ENCODE measurements at regions not wholly inside any gene's neighbourhood (a gene's known extent, or its start where the extent isn't known, plus 50 kb on each side); places are given as distances from the start of the nearest gene placed in this dataset.

DNA sequence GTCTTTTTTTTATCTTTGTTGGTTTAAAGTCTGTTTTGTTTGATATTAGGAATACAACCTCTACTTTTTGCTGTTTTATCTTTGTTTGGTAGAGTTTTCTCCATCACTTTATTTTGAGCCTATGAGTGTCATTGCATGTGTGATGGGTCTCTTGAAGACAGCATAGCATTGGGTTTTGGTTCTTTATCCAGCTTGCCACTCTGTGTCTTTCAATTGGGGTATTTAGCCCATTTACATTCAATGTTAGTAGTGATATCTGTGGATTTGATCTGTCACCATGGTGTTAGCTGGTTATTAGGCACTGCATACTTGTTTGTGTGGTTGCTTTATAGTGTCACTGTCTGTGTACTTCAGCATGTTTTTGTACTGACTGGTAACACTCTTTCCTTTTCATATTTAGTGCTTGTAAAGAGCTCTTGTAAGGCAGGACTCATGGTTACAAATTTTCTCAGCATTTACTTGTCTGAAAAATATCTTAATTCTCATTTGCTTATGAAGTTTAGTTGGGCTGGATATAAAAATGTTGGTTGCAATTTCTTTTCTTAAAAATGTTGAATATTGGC, 845.5 kb downstream of the TLE4 start:
- no peak for DNase-seq (ENCODE audit: low read depth in 1 of 2, low spot score in 1 of 2)

DNA sequence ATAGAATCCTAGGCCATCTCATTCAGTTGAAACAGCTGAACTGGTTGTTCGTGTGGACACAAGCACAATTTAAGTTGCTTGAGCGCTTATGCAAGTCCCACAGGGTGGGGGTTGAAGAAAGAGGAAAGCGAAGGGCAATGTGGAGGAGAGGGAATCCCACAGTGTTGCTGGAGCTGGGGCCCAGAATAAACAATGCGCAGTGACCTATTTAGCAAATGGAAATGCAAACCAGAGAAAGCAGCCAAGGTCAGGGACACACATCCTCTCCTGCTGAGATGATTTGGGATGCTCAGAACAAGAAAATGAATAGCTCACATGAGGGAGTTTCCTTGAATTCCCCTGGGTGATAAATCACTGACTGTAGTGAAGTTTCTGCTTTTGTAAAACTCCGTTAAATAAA, 838.3 kb downstream of the TLE4 start:
- DNase-seq (ENCODE audit: low read depth in 1 of 2, low spot score in 1 of 2), result no peak

DNA sequence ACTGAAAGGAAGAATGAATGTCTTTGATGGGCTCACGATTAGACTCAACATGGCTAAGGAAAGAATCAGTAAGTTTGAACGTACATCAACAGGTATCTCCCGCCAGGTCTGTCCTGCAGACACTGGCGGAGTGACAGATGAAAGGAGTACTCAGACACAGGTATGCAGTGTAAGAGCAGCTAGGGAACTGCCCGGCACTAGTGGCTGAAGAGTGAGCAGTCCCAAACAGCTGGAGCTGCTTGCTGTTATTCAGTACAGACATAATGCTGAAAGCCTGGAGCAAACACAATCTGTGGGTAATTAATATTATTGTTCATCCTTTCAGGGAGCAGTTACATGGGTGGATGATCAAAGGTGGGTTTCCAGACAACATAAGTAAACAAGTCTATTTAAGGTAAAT, 835.5 kb downstream of the TLE4 start:
- no peak for DNase-seq (ENCODE audit: low read depth in 1 of 2, low spot score in 1 of 2)

DNA sequence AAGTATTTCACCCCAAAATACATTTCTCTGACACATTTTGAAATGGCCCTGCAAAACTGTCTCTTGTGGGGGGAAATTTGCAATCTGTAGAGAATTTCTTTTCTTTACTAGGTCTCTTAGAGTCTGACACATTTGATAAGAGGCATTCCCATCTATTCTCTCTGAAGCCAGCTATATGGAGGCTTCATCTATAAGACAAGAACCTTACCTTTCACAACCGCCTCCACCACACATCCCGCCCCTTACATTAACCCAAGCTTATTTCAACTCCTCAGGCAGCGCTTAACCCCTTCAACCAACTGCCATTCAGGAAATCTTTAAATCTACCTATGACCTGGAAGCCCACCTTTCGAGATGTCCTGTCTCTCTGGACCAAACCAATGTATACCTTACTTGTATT, 829.5 kb downstream of the TLE4 start:
- DNase-seq (ENCODE audit: low read depth in 1 of 2, low spot score in 1 of 2), result no peak

DNA sequence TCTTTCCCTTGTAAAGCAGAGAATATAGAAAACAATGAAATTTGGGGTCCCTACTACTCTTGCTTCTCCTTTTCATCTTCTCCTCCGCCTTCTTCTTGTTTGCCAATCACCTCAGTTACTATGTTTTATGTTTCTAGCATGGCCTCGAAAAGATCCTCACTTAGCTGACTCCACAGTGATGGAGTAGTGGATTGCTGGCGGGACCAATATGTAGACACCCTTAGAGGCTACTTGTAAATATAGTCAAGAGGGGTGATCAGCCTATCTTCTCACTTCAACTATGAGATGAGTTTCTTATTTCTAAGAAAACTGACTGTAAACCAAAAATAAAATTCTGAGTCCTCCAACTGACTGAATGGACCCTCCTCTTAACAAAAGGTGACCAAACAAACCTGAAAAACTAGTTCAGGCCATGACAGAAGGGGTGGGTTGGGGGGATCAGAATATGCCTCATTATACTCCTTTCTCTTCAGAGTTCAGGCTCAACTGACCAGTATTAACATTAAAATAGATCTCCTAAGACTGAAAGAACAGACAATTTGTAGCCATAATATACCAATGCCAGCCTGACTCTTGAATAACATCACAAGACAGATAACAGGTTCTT, 829.0 kb downstream of the TLE4 start:
- no peak for DNase-seq (ENCODE audit: low read depth in 1 of 2, low spot score in 1 of 2)

DNA sequence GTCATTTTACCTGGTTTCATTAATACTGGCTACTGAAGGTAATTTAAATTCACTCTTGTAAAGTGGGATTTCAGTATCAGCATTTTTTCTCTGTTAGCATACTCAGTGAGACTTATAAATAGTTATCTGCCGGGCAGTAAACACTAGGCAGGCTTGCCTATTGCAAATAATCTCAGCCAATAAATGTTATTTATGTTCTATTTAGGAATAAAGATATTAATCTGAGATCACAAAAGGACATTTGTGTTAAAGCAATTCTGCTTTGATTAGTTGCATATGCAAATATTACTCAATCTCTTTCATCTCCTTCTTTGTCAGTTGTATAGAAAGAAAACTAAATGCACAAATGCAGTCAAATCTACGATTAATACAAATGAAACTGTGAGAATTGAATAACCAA, 827.8 kb downstream of the TLE4 start:
- DNase-seq (ENCODE audit: low read depth in 1 of 2, low spot score in 1 of 2), result no peak

DNA sequence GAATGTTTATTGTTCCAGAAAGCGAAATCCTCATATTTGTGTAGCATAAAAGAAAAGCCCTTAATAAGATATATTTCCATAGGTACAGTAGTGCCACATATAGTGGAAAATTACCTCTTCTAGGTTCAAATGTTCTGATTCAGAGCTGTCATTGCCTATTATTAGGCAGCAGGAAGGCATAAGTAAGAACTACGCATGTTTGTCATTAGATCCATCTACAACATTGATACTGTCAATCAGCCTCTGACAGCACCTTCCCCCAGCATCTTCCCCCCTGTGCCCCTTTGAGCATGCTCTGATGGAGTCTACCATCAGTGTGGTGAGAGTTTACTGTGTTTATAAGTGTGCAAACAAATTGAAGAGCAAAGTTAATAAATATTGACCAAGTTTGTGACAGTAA, 816.1 kb downstream of the TLE4 start:
- no peak for DNase-seq (ENCODE audit: low read depth in 1 of 2, low spot score in 1 of 2)

DNA sequence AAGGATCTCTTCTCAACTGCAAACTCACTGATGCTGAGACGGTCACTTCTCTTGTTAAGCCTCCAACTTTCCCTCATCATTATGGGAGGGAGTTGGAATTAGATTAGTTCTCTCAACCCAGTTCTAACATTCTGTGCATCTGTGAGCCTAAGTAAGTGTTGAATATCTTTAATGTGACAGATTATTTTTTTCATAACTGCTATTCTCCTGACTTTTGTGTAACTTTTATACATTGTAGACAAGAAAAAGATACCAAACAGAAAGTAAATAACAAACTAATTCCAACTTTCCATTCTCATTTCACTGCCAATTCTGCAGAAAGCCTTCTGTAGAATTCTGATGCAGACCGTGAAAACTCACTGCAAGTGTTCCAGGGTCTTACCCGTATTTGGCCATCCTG, 813.5 kb downstream of the TLE4 start:
- no peak for DNase-seq (ENCODE audit: low read depth in 1 of 2, low spot score in 1 of 2)

DNA sequence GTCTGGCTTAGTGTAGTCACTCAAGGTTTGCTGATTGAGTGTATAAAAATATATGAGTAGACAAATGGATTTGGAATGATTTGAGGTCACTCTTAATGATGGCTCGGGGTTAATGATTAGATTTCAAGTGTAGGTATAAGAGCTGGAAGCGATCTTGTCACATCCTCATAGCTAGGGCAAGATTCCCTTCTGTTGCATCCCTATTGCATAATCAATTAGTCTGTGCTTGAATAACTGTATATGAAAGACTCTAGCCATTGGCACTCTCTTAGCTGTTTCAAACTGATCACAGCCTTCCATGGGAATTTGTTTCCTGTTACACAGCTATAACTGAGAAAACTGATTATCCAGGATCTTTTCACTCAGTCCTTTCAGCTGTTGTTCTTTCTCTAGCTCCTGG, 811.6 kb downstream of the TLE4 start:
- DNase-seq (ENCODE audit: low read depth in 1 of 2, low spot score in 1 of 2), result no peak

DNA sequence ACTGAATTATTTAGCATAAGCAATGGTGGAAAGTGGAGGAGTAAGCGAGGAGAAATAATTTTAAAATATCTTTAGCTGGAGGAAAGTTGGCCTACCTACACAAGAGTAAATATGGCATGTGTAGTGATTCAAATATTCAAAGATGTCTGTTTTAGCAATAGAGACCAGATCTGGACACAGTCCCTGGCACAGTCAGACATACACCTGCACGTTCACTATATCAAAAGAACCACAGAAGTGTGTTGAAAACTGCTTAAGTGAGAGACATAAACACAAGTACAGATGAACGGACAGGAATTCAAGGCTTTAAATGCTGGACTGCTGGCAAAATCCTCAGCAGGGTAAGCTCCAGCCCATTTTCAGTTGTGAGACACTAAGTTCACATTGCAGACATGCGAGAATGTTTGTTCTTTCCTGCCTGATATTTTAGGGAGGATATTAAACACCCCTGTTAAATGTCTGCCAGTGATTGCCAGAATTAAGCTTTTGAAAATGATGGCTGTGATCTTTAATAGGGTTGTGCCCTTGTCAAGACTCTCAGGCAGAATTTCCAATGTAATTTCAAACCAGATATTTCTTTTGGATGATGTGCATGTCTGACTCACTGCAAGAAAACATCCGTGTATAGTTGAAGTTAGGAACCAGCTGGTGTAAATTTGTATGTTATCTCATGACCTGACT, 810.6 kb downstream of the TLE4 start:
- DNase-seq (ENCODE audit: low read depth in 1 of 2, low spot score in 1 of 2), result no peak

DNA sequence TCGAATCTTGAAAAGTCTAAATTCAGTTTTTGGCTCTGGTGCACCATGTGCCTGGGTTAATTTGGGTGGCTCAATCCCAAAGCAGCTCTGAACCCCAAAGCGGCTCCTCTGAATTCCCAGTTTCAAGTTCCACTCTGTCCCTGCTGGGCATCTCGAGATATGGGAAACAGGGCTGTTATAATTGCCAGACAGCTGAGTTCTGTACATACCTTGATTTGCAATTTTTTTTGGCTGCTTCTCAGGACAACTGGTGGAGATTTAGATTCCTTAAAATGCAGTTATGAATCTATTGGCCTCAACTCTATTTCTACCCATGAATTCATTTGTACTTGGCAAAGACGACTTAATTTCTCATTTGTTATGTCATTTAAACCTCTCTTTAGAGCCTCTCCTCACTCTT, 808.5 kb downstream of the TLE4 start:
- no peak for DNase-seq (ENCODE audit: low read depth in 1 of 2, low spot score in 1 of 2)

DNA sequence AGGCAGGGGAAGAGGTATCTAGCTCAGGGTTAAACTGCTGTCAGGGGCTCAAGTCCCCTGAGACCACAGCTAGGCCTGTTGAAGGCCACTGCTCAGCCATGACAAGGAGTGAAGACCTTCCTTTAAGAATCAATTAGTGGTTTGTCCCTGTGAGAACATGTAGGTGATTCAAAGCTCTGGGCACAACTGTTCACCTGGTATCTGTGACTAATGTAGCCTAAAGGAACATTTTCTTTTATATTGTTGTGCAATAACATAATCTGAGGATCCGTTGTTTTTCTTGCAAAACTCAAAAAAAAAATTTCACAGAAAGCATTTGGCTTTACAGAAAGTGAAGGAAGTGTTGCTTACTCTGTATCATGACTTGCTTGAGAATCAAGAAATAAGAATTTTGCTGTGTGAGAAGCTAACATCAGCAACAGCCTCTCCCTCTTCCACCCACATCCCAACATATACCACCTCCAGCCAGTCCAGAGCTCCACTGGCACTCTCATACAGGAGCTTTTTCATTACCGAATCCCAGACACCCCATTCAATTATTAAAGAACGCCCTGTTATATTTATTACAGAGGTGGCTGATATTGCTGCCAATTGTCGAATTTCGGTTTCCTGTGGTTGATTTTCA, 807.0 kb downstream of the TLE4 start:
- no peak for DNase-seq (ENCODE audit: low read depth in 1 of 2, low spot score in 1 of 2)

DNA sequence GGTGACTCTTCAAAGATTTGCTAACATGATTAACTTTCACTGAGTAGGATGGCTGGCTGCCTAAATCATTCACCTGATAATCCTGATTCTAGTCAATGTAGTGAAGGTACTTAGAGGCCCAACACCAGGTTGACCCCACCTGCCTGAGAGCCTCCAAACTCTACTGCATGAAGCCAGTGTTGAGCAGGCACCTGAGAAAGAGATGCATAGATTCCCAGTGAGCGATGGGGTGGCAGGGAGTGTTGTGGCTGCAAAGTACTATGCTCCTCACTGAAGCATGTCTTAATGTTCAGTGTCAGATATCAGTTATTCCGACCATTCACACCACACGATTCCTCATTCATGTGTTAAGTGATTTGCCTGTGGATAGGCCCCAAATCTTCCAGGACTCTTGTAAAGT, 804.4 kb downstream of the TLE4 start:
- no peak for DNase-seq (ENCODE audit: low read depth in 1 of 2, low spot score in 1 of 2)

DNA sequence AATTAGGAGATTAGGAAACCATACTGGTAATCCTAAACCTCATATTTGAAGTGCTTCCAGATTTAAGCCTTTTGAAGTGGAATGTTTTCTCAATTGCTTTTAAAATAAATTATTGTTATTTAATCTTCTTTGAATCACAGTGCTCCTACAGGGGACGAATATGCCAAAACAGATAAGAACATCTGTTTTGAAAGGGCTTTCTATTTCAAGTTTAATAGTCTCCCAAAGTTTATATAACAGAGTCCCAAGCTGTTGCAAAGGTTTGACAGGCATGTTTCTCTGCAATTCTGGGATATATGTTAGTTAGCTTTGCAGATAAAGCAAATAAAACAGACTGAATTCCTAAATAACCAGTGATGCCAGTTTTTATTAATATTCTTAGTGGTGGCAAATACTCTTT, 803.7 kb downstream of the TLE4 start:
- no peak for DNase-seq (ENCODE audit: low read depth in 1 of 2, low spot score in 1 of 2)

DNA sequence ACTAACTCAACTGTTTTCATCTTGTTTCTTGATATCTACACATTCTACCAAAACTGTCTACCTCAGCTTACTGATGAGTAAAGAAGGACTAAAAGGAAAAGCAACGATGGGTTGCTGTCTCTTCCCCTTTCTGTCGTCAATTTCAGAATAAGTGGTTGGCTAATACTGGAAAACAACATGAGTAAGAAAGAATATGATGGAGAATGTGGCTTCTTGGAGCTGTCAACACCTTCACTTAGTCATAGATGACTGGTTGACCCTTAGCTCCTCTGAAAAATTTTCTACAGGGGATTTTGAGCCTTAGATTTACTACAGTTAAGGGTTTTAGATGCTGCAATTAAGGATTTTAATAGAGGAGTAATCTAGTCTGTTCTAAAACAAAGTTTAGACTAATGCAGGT, 797.9 kb downstream of the TLE4 start:
- no peak for DNase-seq (ENCODE audit: low read depth in 1 of 2, low spot score in 1 of 2)

DNA sequence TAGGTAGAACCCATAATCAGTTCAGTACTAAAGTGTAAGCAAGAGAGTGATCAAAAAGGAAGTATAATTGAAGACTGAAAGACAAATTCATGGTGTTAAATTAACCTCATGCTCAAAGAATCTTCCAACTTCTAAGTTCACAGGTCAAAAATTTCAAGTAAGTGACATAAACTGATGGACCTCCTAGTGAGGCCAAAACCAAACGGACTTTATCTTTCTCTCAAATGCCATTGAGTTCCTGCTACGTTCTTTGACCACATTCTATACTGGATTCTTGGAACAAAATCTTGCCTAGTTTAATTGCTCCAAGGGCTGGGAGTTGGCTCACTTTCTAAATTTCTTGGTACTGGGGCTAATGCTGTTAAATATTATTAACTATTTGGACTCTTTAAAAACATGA, 794.9 kb downstream of the TLE4 start:
- DNase-seq (ENCODE audit: low read depth in 1 of 2, low spot score in 1 of 2), result no peak

DNA sequence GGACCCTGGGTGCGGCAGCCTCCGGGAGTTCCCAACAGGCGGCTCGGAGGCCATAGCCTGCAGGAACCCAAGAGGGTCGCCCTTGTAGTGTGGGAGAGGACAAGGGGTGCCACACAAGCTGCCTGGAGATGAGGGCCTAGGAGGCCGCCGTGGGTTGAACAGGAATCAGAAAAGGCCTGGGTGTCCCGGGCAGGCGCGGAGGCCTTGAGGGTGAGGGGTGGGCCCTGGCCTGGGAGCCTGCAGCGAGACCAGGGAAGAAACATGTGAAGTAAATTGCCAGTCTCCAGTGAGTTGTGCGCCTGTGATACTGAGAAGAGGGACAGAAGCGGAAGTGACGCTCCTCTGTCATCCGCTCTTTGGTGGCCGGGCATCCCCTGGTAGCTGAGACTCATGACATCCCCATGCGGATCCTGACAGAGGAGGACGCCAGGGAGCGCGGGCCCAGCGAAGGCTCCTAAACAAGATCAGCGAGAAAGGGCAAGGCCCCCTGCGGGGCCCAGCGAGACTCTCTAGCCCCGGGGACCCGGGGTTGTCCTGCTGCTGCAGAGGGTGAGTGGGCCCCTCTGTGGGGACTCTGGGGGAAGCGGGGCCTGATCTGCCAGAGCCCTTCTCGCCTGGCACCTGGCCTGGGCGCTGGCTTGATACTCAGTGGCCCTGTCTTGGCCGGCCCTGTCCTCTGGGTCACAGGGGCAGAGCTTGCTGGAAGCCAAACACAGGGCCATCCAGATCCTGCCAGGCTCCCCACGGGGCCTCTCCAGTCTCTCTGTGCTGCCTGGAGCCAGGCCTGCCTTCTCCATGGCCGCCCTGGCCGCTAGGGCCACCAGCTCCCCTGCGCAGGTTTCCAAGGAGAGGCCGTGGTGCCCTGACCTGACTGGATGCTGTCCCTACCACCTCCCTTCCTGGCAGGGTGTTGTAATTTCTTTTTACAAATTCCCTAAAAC, 788.4 kb downstream of the TLE4 start:
- DNase-seq (ENCODE audit: low read depth in 1 of 2, low spot score in 1 of 2), result no peak

DNA sequence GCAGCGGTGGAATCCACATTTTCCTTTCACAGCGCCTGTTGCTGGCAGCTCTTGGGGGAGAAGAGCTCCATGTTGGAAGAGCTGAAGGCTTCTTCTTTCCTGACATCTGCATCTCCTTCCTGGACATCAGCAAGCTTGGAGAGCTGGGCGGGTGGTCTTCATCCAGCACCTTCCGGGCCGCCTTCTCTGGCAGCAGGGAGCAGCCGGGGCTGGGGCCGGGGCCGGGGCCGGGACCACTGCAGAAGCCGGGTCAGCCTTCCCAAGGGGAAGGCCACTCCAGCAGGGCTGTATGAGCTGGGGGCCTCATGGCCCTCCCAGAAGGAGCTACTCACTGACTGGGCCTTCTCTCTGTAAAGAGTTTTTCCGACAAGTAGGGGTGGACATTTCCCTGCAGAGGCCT, 787.5 kb downstream of the TLE4 start:
- DNase-seq (ENCODE audit: low read depth in 1 of 2, low spot score in 1 of 2), result no peak

DNA sequence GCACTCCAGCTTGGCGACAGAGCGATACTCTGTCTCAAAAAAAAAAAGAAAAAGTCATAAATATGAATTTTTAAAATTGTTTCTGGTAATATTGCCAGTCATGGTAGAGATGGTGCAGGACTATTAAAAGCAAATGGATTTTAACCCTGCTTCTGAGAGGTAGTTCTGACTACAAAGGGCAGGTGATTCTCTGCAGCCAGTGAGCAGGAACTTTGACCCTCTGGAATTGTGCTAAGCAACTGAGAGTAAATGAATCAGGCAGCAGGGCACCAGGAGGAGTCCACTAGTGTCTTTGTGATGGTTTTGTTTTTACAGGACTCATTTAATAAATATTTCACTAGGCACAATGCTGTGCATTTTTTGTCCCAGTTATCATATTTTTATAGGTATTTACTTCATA, 781.2 kb downstream of the TLE4 start:
- no peak for DNase-seq (ENCODE audit: low read depth in 1 of 2, low spot score in 1 of 2)

DNA sequence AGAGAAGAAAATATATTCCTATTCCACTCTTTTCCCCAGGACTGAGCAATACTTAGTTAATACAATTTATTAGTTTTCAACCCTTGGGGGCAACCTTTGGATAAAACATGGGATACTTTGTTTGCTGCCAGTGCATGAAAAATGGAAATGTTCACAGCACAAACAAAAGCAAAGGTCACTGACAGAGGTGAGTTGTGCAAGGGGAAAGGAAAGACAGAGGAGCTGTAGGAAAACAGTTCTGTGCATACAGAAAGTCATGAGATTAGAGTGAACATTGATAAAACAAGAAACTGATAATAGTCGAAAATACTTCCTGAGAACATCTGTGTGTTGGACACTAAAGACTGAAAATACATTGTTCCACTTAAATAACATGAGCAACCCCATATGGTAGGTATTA, 779.8 kb downstream of the TLE4 start:
- DNase-seq (ENCODE audit: low read depth in 1 of 2, low spot score in 1 of 2), result no peak

DNA sequence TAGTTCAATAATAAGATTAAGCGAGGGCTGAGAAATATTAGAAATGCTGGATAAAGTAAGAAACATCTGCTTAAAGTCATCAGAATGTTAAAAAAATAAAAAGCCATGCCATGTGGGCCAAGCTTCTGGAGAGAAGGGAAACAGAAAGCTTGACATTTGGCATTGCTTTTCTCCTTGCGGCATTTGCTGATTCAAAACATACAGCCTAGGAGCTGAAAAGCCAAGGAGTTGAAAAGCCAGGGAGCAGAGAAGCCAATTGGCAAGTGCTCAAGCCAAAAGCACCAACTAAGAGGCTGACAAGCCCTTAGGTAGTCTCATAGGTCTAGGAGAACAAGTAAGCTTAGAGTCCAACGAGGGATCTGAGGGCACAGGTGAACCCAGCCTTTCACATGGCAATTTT, 754.3 kb downstream of the TLE4 start:
- DNase-seq (ENCODE audit: low read depth in 1 of 2, low spot score in 1 of 2), result no peak

DNA sequence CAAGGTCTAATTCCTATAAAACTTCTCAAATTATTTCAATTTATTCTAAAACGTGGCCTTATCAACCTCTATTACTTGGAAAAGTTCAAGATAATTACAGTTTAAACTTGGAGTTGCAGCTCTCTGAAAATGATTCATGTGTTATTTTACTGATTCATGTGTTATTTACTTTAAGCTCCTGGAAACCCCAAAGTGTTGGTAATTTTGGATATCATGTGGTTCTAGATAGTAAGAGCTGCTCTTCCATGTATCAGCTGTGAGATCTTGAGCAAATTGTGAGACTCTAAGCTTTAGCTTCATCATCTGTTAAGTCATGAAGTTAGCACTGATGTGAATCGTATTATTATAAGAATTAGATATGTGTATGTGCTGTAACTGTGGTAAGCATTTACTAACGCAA, 749.2 kb downstream of the TLE4 start:
- no peak for DNase-seq (ENCODE audit: low read depth in 1 of 2, low spot score in 1 of 2)
